OCI-LY1 (cell line): ENCODE measurements at regions not wholly inside any gene's neighbourhood (a gene's known extent, or its start where the extent isn't known, plus 50 kb on each side); places are given as distances from the start of the nearest gene placed in this dataset.

Experiments used
- H2AFZ ChIP-seq: fragments of 200-600 bp; sonication (generic), shearing (Covaris generic); 2 replicates; pipeline ENCODE4 v1.6.0; 2014; ENCODE audit warnings: antibody characterized with exemption, mild to moderate bottlenecking, low read length
- H3F3A ChIP-seq: fragments of 200-600 bp; sonication (generic), shearing (Covaris generic); 2 replicates; pipeline ENCODE4 v1.6.0; 2014; ENCODE audit warnings: mild to moderate bottlenecking, antibody characterized with exemption, low read length, moderate library complexity; ENCODE audit not compliant: insufficient read depth
- H3K27ac ChIP-seq: fragments of 200-600 bp; sonication (generic); 2 replicates; pipeline ENCODE4 v1.5.1; 2014; ENCODE audit warnings: low read length, mixed run types, mild to moderate bottlenecking, low read depth; ENCODE audit not compliant: poor library complexity, severe bottlenecking
- H3K27me3 ChIP-seq: fragments of 200-600 bp; sonication (generic); 2 replicates; pipeline ENCODE4 v1.6.0; 2014; ENCODE audit warnings: antibody characterized with exemption, mild to moderate bottlenecking, low read length, moderate library complexity; ENCODE audit not compliant: insufficient read depth
- H3K36me3 ChIP-seq: fragments of 200-600 bp; sonication (generic); 2 replicates; pipeline ENCODE4 v1.6.1; 2014; ENCODE audit warnings: mild to moderate bottlenecking, antibody characterized with exemption, low read length, moderate library complexity, mixed read lengths; ENCODE audit not compliant: insufficient read depth
- H3K4me1 ChIP-seq: fragments of 200-600 bp; sonication (generic); 2 replicates; pipeline ENCODE4 v1.5.1; 2014; ENCODE audit warnings: mild to moderate bottlenecking, low read length, moderate library complexity; ENCODE audit not compliant: insufficient read depth, severe bottlenecking
- H3K4me2 ChIP-seq: fragments of 200-600 bp; sonication (generic), shearing (Covaris generic); 2 replicates; pipeline ENCODE4 v1.6.1; 2014; ENCODE audit warnings: low read length
- H3K4me3 ChIP-seq: fragments of 200-600 bp; sonication (generic); 2 replicates; pipeline ENCODE4 v1.5.1; 2014; ENCODE audit warnings: low read length, low read depth, mild to moderate bottlenecking, mixed read lengths; ENCODE audit not compliant: poor library complexity, severe bottlenecking
- H3K79me2 ChIP-seq: fragments of 200-600 bp; shearing (Covaris generic); 2 replicates; pipeline ENCODE4 v1.6.1; 2016; ENCODE audit warnings: mixed run types, low read length, mixed read lengths; ENCODE audit not compliant: insufficient read depth
- H3K9ac ChIP-seq: fragments of 200-600 bp; sonication (generic), shearing (Covaris generic); 2 replicates; pipeline ENCODE4 v1.6.1; 2014; ENCODE audit warnings: mild to moderate bottlenecking, low read length, mixed read lengths
- H3K9me2 ChIP-seq: fragments of 200-600 bp; sonication (generic), shearing (Covaris generic); 2 replicates; pipeline ENCODE4 v1.6.1; 2014; ENCODE audit warnings: low read depth, mild to moderate bottlenecking, low read length, mixed read lengths
- H3K9me3 ChIP-seq: fragments of 200-600 bp; shearing (Covaris generic); 2 replicates; pipeline ENCODE4 v1.6.1; 2014; ENCODE audit warnings: low read length, mixed read lengths
- H4K20me1 ChIP-seq: fragments of 200-600 bp; sonication (generic), shearing (Covaris generic); 2 replicates; pipeline ENCODE4 v1.6.0; 2016; ENCODE audit warnings: mild to moderate bottlenecking, low read length; ENCODE audit not compliant: insufficient read depth
- EZH2 ChIP-seq: fragments of 200-600 bp; sonication (generic), shearing (Covaris generic); IDR thresholded peaks from 2 replicates; pipeline ENCODE4 v1.8.0; 2017; ENCODE audit warnings: borderline replicate concordance, mixed run types, mild to moderate bottlenecking, antibody characterized with exemption, low read length, moderate library complexity, mixed read lengths
- TF ChIP-seq, protein P1 (sequence below): fragments of 200-600 bp; sonication (generic), shearing (Covaris generic); IDR thresholded peaks from 2 replicates; pipeline ENCODE4 v1.5.1; 2017; ENCODE audit warnings: mild to moderate bottlenecking, antibody characterized with exemption, low read length, moderate library complexity, mixed read lengths

DNA sequence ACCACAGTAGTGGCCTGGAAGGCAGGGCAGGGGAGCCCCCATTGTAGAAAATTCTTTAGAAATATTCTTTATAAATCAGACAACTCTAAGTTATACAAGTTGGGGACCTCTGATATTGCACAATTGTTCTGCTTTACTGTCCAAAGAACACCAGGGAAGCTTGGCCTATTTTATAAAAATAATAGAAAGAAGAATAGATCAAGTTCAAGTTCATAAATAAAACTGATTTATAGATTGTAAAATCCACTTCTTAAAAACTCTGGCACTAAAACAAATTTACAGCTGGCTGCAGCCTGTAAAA is 55.0 kb upstream of the GALNT2 start:
- Histone ChIP-seq H3K9me3 (no peaks in the 10 kb centered on the region), H3K4me3 (no peak overlapping the region), H3K79me2 (no peaks in the 10 kb centered on the region), H3F3A (no peaks in the 10 kb centered on the region), H3K9ac (no peak overlapping the region), H4K20me1 (no peaks in the 10 kb centered on the region), H3K27ac (no peak overlapping the region), H3K4me2 (no peak overlapping the region), H3K27me3 (peaks cover 4% of the 10 kb centered on the region; the same call in 1 of the 2 replicates), H3K36me3 (no peaks in the 10 kb centered on the region), H2AFZ (no peak overlapping the region), H3K9me2 (no peaks in the 10 kb centered on the region), H3K4me1 (no peaks in the 10 kb centered on the region)
- TF ChIP-seq, protein P1, sequence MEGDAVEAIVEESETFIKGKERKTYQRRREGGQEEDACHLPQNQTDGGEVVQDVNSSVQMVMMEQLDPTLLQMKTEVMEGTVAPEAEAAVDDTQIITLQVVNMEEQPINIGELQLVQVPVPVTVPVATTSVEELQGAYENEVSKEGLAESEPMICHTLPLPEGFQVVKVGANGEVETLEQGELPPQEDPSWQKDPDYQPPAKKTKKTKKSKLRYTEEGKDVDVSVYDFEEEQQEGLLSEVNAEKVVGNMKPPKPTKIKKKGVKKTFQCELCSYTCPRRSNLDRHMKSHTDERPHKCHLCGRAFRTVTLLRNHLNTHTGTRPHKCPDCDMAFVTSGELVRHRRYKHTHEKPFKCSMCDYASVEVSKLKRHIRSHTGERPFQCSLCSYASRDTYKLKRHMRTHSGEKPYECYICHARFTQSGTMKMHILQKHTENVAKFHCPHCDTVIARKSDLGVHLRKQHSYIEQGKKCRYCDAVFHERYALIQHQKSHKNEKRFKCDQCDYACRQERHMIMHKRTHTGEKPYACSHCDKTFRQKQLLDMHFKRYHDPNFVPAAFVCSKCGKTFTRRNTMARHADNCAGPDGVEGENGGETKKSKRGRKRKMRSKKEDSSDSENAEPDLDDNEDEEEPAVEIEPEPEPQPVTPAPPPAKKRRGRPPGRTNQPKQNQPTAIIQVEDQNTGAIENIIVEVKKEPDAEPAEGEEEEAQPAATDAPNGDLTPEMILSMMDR, result no peak
- no peak for TF ChIP-seq EZH2

DNA sequence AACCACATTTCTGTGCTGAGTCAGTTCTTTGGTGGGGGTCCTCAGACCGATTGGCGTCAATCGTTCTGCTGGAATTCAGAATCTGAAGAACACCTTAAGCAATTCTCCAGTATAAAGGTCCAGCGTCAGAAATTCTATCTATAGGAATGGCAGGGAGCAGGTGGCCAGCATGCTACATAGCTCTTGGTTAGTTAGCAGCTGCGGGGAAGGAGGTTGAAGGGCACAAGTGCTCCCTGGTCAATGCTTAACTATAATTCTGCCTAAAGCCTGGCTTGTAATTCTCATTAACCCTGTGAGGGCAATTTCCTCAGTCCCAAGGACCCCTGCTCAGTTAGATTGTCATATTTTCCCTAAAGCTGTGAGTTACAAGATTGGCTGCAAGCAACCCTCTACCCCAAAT is 54.3 kb upstream of the GALNT2 start:
- H3K4me2 ChIP-seq, result no peak overlapping the region
- H3K27me3 ChIP-seq, result 0 out of 2 replicates have a peak, but pooled peaks cover 4% of the 10 kb centered on the region
- no peaks in the 10 kb centered on the region for H3K9me2 ChIP-seq
- H3F3A ChIP-seq, result no peaks in the 10 kb centered on the region
- H3K36me3 ChIP-seq, result no peaks in the 10 kb centered on the region
- H2AFZ ChIP-seq, result no peak overlapping the region
- H3K4me1 ChIP-seq, result no peaks in the 10 kb centered on the region
- H4K20me1 ChIP-seq, result no peaks in the 10 kb centered on the region
- TF ChIP-seq, protein P1, result no peak
- TF ChIP-seq EZH2, result no peak
- no peak overlapping the region for H3K4me3 ChIP-seq
- no peak overlapping the region for H3K9ac ChIP-seq
- H3K79me2 ChIP-seq, result no peaks in the 10 kb centered on the region
- H3K9me3 ChIP-seq, result no peaks in the 10 kb centered on the region
- no peak overlapping the region for H3K27ac ChIP-seq

DNA sequence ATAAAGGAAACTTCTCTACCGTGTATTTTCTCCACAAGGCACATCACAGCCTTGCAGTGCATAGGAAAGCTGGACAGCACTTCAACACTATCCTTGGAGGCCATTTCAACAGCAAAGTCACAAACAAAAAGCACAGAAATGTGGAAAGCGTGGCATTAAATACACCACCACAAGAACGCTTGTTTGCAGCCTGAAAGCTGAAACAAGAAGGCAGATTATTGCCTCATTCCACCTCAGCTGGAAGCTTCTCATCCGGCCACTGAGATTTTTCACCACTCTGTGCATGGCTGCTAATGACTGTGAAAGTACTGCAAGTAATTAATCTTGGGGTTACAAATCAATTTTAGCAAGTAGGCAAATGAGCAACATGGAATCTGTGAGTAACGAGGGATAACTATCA is 50.9 kb upstream of the GALNT2 start:
- Histone ChIP-seq H3F3A (no peaks in the 10 kb centered on the region), H3K9ac (no peak overlapping the region)

More for the DNA sequence above, 50.9 kb upstream of the GALNT2 start:
- H3K36me3 ChIP-seq, result no peaks in the 10 kb centered on the region
- no peaks in the 10 kb centered on the region for H4K20me1 ChIP-seq
- H3K4me3 ChIP-seq, result no peak overlapping the region
- no peaks in the 10 kb centered on the region for H3K9me2 ChIP-seq
- no peaks in the 10 kb centered on the region for H3K9me3 ChIP-seq
- no peaks in the 10 kb centered on the region for H3K4me1 ChIP-seq
- H2AFZ ChIP-seq, result no peak overlapping the region
- no peak overlapping the region for H3K27ac ChIP-seq
- no peaks in the 10 kb centered on the region for H3K79me2 ChIP-seq
- TF ChIP-seq EZH2, result no peak
- TF ChIP-seq, protein P1, result no peak
- H3K27me3 ChIP-seq, result no peaks in the 10 kb centered on the region
- no peak overlapping the region for H3K4me2 ChIP-seq
